B cell (primary cell): ENCODE measurements at regions not wholly inside any gene's neighbourhood (a gene's known extent, or its start where the extent isn't known, plus 50 kb on each side); places are given as distances from the start of the nearest gene placed in this dataset.

Source experiments
- CTCF ChIP-seq: fragments of 200-600 bp; IDR thresholded peaks from one replicate; pipeline ENCODE4 v1.8.0; 2022; ENCODE audit warnings: antibody characterized with exemption, mild to moderate bottlenecking
- EZH2 ChIP-seq: IDR thresholded peaks from 2 replicates; pipeline ENCODE4 v1.6.1; 2012; ENCODE audit warnings: borderline replicate concordance, low read depth, mild to moderate bottlenecking, moderate library complexity, low read length; ENCODE audit not compliant: insufficient read depth, poor library complexity, severe bottlenecking

- no peak for TF ChIP-seq CTCF
- TF ChIP-seq EZH2 = no peak
Measured at GRCh38 chr14:83972631-83973030, 1557.3 kb upstream of the FLRT2 start.
